GM12864 (cell line): ENCODE measurements at regions not wholly inside any gene's neighbourhood (a gene's known extent, or its start where the extent isn't known, plus 50 kb on each side); places are given as distances from the start of the nearest gene placed in this dataset.
"Not testable (repeated sequence)": the region's sequence is repeated elsewhere in the genome, so short reads cannot be mapped to it uniquely, and the experiment has no call there.

Experiments
- DNase-seq: peaks from one replicate; pipeline ENCODE4 v3.0.0-alpha.2; 2011; ENCODE audit warnings: low read depth
- H3K4me3 ChIP-seq: 2 replicates; pipeline ENCODE4 v1.5.1; 2011; ENCODE audit warnings: mild to moderate bottlenecking, low read depth, low read length, control low read depth
- CTCF ChIP-seq: IDR thresholded peaks from 2 replicates; pipeline ENCODE4 v1.5.1; 2011; ENCODE audit warnings: low read depth, mild to moderate bottlenecking, moderate library complexity, low read length, control low read depth, inconsistent platforms; ENCODE audit errors: missing control alignments

GRCh38 chr2:17373741-17374140 lies 144.5 kb downstream of the RAD51AP2 start:
- H3K4me3 ChIP-seq, result no peak overlapping the region
- no peak for TF ChIP-seq CTCF
- DNase-seq, result no peak

- TF ChIP-seq CTCF, result no peak
- no peak for DNase-seq
- no peak overlapping the region for H3K4me3 ChIP-seq
These were observed 145.2 kb downstream of the RAD51AP2 start for GRCh38 chr2:17373041-17373440.

DNA sequence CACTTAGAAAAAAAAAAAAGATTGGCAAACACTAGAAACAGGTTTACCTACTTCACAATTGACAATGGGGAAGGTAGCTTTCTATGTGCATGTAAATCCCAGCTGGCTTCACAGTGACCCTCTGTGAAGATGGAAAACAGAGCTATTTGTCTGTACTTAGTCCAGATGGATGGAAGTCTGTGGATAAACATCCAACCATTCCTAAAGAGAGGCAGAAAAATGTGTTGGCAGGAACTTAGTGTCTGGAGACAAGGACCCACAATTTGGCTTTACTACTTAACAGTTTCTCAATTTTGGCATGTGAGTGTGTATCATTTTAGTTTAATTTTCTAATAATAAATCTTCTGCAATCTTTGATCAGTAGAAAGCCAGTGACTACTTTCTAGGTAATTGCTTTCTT lies 154.4 kb downstream of the RAD51AP2 start:
- no peak for TF ChIP-seq CTCF
- DNase-seq, result no peak
- H3K4me3 ChIP-seq, result no peak overlapping the region

DNA sequence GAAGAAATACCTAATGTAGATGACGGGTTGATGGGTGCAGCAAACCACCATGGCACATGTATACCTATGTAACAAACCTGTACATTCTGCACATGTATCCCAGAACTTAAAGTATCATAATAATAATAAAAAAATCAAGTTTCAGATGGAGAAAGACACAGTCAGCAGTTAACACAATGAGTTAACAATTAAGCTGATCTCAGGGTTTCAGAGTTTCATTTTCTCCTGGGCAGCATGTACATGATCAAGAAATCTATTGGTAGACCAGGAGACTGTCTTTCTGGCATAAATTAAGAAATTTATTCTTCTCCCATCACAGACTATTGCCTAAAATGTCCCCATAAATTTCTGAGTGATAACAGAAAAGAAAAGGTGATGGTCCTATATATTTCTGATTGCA lies 155.3 kb downstream of the RAD51AP2 start:
- no peak overlapping the region for H3K4me3 ChIP-seq
- TF ChIP-seq CTCF, result no peak
- DNase-seq, result no peak

DNA sequence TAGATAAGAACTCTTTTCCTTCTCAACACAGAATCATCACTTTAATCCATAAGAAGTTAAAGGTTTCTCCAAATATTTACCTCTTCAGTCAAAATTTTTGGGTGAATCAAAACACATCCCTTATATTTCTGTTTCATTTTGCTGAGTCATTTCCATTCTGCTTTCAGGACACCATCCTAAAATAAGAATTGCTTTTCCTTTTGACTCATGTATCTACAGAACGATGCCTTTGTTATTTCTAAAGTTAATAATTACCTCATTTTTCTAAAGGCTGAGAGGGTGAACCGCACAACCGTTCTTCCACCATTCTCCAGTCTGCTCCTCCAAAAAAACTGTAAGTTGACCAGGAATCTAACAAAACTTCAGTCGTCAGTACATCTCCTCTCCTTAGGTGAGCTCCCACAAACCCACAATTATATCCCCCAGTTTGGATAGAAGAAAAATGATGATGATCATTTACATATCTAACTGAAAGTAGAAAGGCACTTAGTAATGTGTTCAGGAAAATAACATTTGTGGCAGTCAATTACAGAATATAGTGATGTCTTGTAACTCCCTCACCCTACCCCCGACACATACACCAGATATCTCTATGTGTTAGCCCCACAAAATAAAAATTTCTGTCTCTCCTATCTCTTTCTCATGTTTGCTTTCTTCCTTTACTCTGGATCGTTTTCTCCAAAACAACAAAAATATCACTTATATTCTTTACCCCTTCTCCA lies 162.5 kb downstream of the RAD51AP2 start:
- DNase-seq, result no peak
- TF ChIP-seq CTCF, result no peak
- H3K4me3 ChIP-seq, result no peak overlapping the region

GRCh38 chr2:17353263-17353662 lies 165.0 kb downstream of the RAD51AP2 start:
- no peak for TF ChIP-seq CTCF
- no peak for DNase-seq
- no peak overlapping the region for H3K4me3 ChIP-seq

DNA sequence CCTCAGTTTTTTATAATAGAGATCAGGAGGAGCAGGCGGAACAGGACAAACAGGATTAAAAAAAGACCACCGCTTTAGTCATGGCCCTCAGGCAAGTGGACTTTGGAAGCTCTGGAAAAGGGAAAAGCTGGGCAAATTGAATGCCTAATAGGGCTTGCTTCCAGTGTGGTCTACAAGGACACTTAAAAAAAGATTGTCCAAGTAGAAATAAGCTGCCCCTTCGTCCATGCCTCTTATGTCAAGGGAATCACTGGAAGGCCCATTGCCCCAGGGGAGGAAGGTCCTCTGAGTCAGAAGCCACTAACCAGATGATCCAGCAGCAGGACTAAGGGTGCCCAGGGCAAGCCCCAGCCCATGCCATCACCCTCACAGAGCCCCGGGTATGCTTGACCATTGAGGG lies 175.5 kb downstream of the RAD51AP2 start:
- DNase-seq, H3K4me3 ChIP-seq: not testable (repeated sequence)
